ENCODE measurements at regions not wholly inside any gene's neighbourhood (a gene's known extent, or its start where the extent isn't known, plus 50 kb on each side); places are given as distances from the start of the nearest gene placed in this dataset.

GRCh38 chr19:32208060-32208459, 137.3 kb upstream of the ZNF507 start:
- DNase-seq (ENCODE audit: low spot score): no peak

- no peak for DNase-seq (ENCODE audit: low spot score)
Observed at GRCh38 chr19:32219392-32219791, 126.0 kb upstream of the ZNF507 start.

GRCh38 chr19:32219881-32220472, 125.4 kb upstream of the ZNF507 start:
- DNase-seq (ENCODE audit: low spot score): no peak

GRCh38 chr19:32220951-32221350, 124.5 kb upstream of the ZNF507 start:
- DNase-seq (ENCODE audit: low spot score): no peak

- no peak for DNase-seq (ENCODE audit: low spot score)
Observed at GRCh38 chr19:32222556-32222955, 122.9 kb upstream of the ZNF507 start.

GRCh38 chr19:32223106-32223505, 122.3 kb upstream of the ZNF507 start:
- no peak for DNase-seq (ENCODE audit: low spot score)

- DNase-seq (ENCODE audit: low spot score): no peak
Observed at GRCh38 chr19:32223595-32224370, 121.6 kb upstream of the ZNF507 start.

GRCh38 chr19:32224371-32225244, 120.8 kb upstream of the ZNF507 start:
- DNase-seq (ENCODE audit: low spot score): peak; percentile 93

GRCh38 chr19:32227561-32228165, 117.7 kb upstream of the ZNF507 start:
- no peak for DNase-seq (ENCODE audit: low spot score)

GRCh38 chr19:32230441-32230840, 115.0 kb upstream of the ZNF507 start:
- DNase-seq (ENCODE audit: low spot score): no peak

GRCh38 chr19:32231020-32231419, 114.4 kb upstream of the ZNF507 start:
- DNase-seq (ENCODE audit: low spot score): no peak

- DNase-seq (ENCODE audit: low spot score): no peak
Observed at GRCh38 chr19:32231691-32232090, 113.7 kb upstream of the ZNF507 start.

- no peak for DNase-seq (ENCODE audit: low spot score)
Observed at GRCh38 chr19:32232449-32232848, 113.0 kb upstream of the ZNF507 start.

GRCh38 chr19:32233091-32233490, 112.3 kb upstream of the ZNF507 start:
- DNase-seq (ENCODE audit: low spot score): no peak

- DNase-seq (ENCODE audit: low spot score): no peak
Observed at GRCh38 chr19:32233885-32234284, 111.5 kb upstream of the ZNF507 start.

- no peak for DNase-seq (ENCODE audit: low spot score)
Observed at GRCh38 chr19:32234663-32235217, 110.7 kb upstream of the ZNF507 start.

GRCh38 chr19:32238076-32238475, 107.3 kb upstream of the ZNF507 start:
- no peak for DNase-seq (ENCODE audit: low spot score)

GRCh38 chr19:32240316-32240715, 105.1 kb upstream of the ZNF507 start:
- no peak for DNase-seq (ENCODE audit: low spot score)

GRCh38 chr19:32241306-32241705, 104.1 kb upstream of the ZNF507 start:
- no peak for DNase-seq (ENCODE audit: low spot score)

- DNase-seq (ENCODE audit: low spot score): no peak
Observed at GRCh38 chr19:32241932-32242710, 103.3 kb upstream of the ZNF507 start.

- no peak for DNase-seq (ENCODE audit: low spot score)
Observed at GRCh38 chr19:32246006-32246405, 99.4 kb upstream of the ZNF507 start.

All from GM03348 (cell line).